HFFc6 (cell line): ENCODE measurements at regions not wholly inside any gene's neighbourhood (a gene's known extent, or its start where the extent isn't known, plus 50 kb on each side); places are given as distances from the start of the nearest gene placed in this dataset.

Source experiments
- DNase-seq: peaks from one replicate; pipeline ENCODE4 v3.0.0-alpha.2; 2018
- H3K27ac Mint-ChIP-seq: 2 replicates; pipeline ENCODE4 v1.8.0; 2020; ENCODE audit warnings: mild to moderate bottlenecking, mixed read lengths
- H3K27me3 Mint-ChIP-seq: 2 replicates; pipeline ENCODE4 v1.8.0; 2021; ENCODE audit warnings: mild to moderate bottlenecking, moderate library complexity, mixed read lengths; ENCODE audit not compliant: insufficient read depth
- H3K36me3 Mint-ChIP-seq: 2 replicates; pipeline ENCODE4 v1.8.0; 2021; ENCODE audit warnings: low read depth, mixed read lengths
- H3K4me1 Mint-ChIP-seq: 2 replicates; pipeline ENCODE4 v1.8.0; 2020; ENCODE audit warnings: low read depth, mixed read lengths
- H3K4me3 Mint-ChIP-seq: 2 replicates; pipeline ENCODE4 v1.8.0; 2020; ENCODE audit warnings: mild to moderate bottlenecking, moderate library complexity, mixed read lengths
- H3K9me3 Mint-ChIP-seq: 2 replicates; pipeline ENCODE4 v1.8.0; 2020; ENCODE audit warnings: mild to moderate bottlenecking, mixed read lengths
- CTCF ChIP-seq: fragments of 200-600 bp; sonication (generic); IDR thresholded peaks from 2 replicates; pipeline ENCODE4 v1.5.0; 2021; ENCODE audit warnings: antibody characterized with exemption, mild to moderate bottlenecking

- Mint-ChIP-seq H3K4me3 (no peak overlapping the region), H3K4me1 (no peaks in the 10 kb centered on the region), H3K9me3 (no peaks in the 10 kb centered on the region; the same call in 1 of the 2 replicates), H3K36me3 (no peaks in the 10 kb centered on the region), H3K27me3 (no peaks in the 10 kb centered on the region), H3K27ac (no peak overlapping the region)
- no peak for TF ChIP-seq CTCF
- DNase-seq: no peak
Observed at GRCh38 chr7:34603711-34604444, 54.1 kb upstream of the NPSR1 start.
